HCT116 (cell line): ENCODE measurements at regions not wholly inside any gene's neighbourhood (a gene's known extent, or its start where the extent isn't known, plus 50 kb on each side); places are given as distances from the start of the nearest gene placed in this dataset.

Source experiments
- ATAC-seq: fragments of 200-7000 bp; cut with Tn5 transposase; 2 replicates; pipeline ENCODE4 v1.9.1; 2020; ENCODE audit warnings: mild to moderate bottlenecking, moderate library complexity
- BruUV-seq: library from RNA; stranded (reverse); fragments of 400-500 nt; replicated peaks from 2 replicates; lab custom pipeline; 2021; lab: Mats Ljungman, UMichigan
- CTCF ChIA-PET: fragments of 300-600 bp; sonication (Branson Sonifier 250); formaldehyde crosslinking; loops from one replicate; lab custom pipeline; 2021; ENCODE audit warnings: antibody characterized with exemption; lab: Charles Lee
- POLR2A ChIA-PET: fragments of 300-600, 350-600 bp; sonication (Branson Sonifier 250); formaldehyde crosslinking; loops from one replicate; lab custom pipeline; 2021; ENCODE audit warnings: antibody characterized with exemption; lab: Charles Lee
- RAD21 ChIA-PET, 2 experiments: fragments of 300-600 bp; sonication (Branson Sonifier 250); formaldehyde crosslinking; loops; one replicate each; lab custom pipeline; 2023; ENCODE audit warnings: low total read pairs in 2 of 2; ENCODE audit not compliant: uncharacterized antibody in 2 of 2, unreplicated experiment in 2 of 2, low non-redundant PET in 1 of 2; lab: Charles Lee
- DNase-seq: peaks from one replicate; pipeline ENCODE4 v3.0.0-alpha.2; 2010; ENCODE audit warnings: low read depth, low spot score
- H2AFZ ChIP-seq: fragments of 200-600 bp; shearing (Covaris generic), sonication (generic); 2 replicates; pipeline ENCODE4 v1.6.1; 2017; ENCODE audit warnings: low read depth, mixed run types, mixed read lengths, antibody characterized with exemption, low read length; ENCODE audit not compliant: poor library complexity, severe bottlenecking
- H3K27ac ChIP-seq: 2 replicates; pipeline ENCODE4 v1.5.1; 2012; ENCODE audit warnings: low read depth, low read length
- H3K27me3 ChIP-seq: fragments of 200-600 bp; sonication (generic); 2 replicates; pipeline ENCODE4 v1.6.1; 2016; ENCODE audit warnings: mixed run types, low read length, mixed read lengths; ENCODE audit not compliant: insufficient read depth
- H3K36me3 ChIP-seq, 2 experiments: fragments of 200-500 bp in 1 of 2; fragments of 200-600 bp in 1 of 2; sonication (Bioruptor generic) in 1 of 2; sonication (generic) in 1 of 2; 2 replicates each; pipeline versions ENCODE4 v1.5.1 to v1.6.1; 2014 to 2016; ENCODE audit warnings: low read length in 2 of 2, inconsistent platforms in 1 of 2, mixed read lengths in 1 of 2, mixed run types in 1 of 2; ENCODE audit not compliant: insufficient read depth in 2 of 2, control insufficient read depth in 1 of 2
- H3K4me1 ChIP-seq, 2 experiments: fragments of 200-600 bp in 1 of 2; sonication (generic) in 1 of 2; 2 replicates each; pipeline versions ENCODE4 v1.5.1 to v1.6.1; 2012 to 2017; ENCODE audit warnings: low read length in 2 of 2, inconsistent platforms in 1 of 2, mild to moderate bottlenecking in 1 of 2, mixed read lengths in 1 of 2, mixed run types in 1 of 2, moderate library complexity in 1 of 2; ENCODE audit not compliant: insufficient read depth in 2 of 2, control insufficient read depth in 1 of 2
- H3K4me2 ChIP-seq: fragments of 200-600 bp; sonication (generic); 2 replicates; pipeline ENCODE4 v1.6.1; 2017; ENCODE audit warnings: mixed run types, low read length, mixed read lengths
- H3K4me3 ChIP-seq, 2 experiments: fragments of 200-600 bp in 1 of 2; sonication (generic) in 1 of 2; replicated peaks in 1 of 2; 2 replicates each; pipeline ENCODE4 v1.5.1; 2011 to 2016; ENCODE audit warnings: low read length in 2 of 2, control low read depth in 1 of 2, low read depth in 1 of 2, mild to moderate bottlenecking in 1 of 2, mixed read lengths in 1 of 2, mixed run types in 1 of 2
- H3K79me2 ChIP-seq: fragments of 200-600 bp; sonication (generic); 2 replicates; pipeline ENCODE4 v1.6.1; 2017; ENCODE audit warnings: mild to moderate bottlenecking, mixed run types, low read length, moderate library complexity, mixed read lengths; ENCODE audit not compliant: insufficient read depth
- H3K9ac ChIP-seq: fragments of 200-600 bp; sonication (generic); 2 replicates; pipeline ENCODE4 v1.6.1; 2016; ENCODE audit warnings: low read length, mixed read lengths
- H3K9me2 ChIP-seq: fragments of 200-600 bp; sonication (generic), shearing (Covaris generic); 2 replicates; pipeline ENCODE4 v1.6.1; 2017; ENCODE audit warnings: mixed run types, mild to moderate bottlenecking, moderate library complexity; ENCODE audit not compliant: insufficient read depth
- H3K9me3 ChIP-seq, 2 experiments: fragments of 200-500 bp in 1 of 2; fragments of 200-600 bp in 1 of 2; sonication (Bioruptor generic) in 1 of 2; sonication (generic) in 1 of 2; 2 replicates each; pipeline ENCODE4 v1.6.1; 2014 to 2017; ENCODE audit warnings: low read length in 2 of 2, mixed read lengths in 2 of 2, inconsistent platforms in 1 of 2, low read depth in 1 of 2, mild to moderate bottlenecking in 1 of 2, mixed run types in 1 of 2, moderate library complexity in 1 of 2; ENCODE audit not compliant: control insufficient read depth in 1 of 2, insufficient read depth in 1 of 2
- H4K20me1 ChIP-seq: fragments of 200-600 bp; sonication (generic), shearing (Covaris generic); 2 replicates; pipeline ENCODE4 v1.6.1; 2017; ENCODE audit warnings: mixed run types, mild to moderate bottlenecking, moderate library complexity; ENCODE audit not compliant: insufficient read depth
- ATF3 ChIP-seq: IDR thresholded peaks from 2 replicates; pipeline ENCODE4 v1.6.1; 2012
- CBX3 ChIP-seq: IDR thresholded peaks from 2 replicates; pipeline ENCODE4 v1.6.1; 2012; ENCODE audit warnings: low read depth
- CEBPB ChIP-seq: IDR thresholded peaks from 2 replicates; pipeline ENCODE4 v1.6.1; 2012; ENCODE audit warnings: low read depth
- CTCF ChIP-seq, 3 experiments: fragments of 200-600 bp in 1 of 3; sonication (generic) in 1 of 3; IDR thresholded peaks in 2 of 3; conservative IDR thresholded peaks in 1 of 3; 2 replicates each; pipeline ENCODE4 v1.5.1; 2012 to 2017; ENCODE audit warnings: low read depth in 2 of 3, low read length in 2 of 3, antibody characterized with exemption in 1 of 3, borderline replicate concordance in 1 of 3, control low read depth in 1 of 3, mild to moderate bottlenecking in 1 of 3, mixed read lengths in 1 of 3, mixed run types in 1 of 3, moderate library complexity in 1 of 3; ENCODE audit not compliant: insufficient read depth in 1 of 3
- EGR1 ChIP-seq: IDR thresholded peaks from 2 replicates; pipeline ENCODE4 v1.6.1; 2012; ENCODE audit warnings: low read depth
- EZH2 ChIP-seq: fragments of 200-600 bp; sonication (generic); IDR thresholded peaks from 2 replicates; pipeline ENCODE4 v1.6.1; 2017; ENCODE audit warnings: antibody characterized with exemption, mixed run types
- EZH2phosphoT487 ChIP-seq: fragments of 200-600 bp; IDR thresholded peaks from 2 replicates; pipeline ENCODE4 v1.6.1; 2018; ENCODE audit warnings: antibody characterized with exemption, borderline replicate concordance
- FOSL1 ChIP-seq: IDR thresholded peaks from 2 replicates; pipeline ENCODE4 v1.6.1; 2012; ENCODE audit warnings: low read depth
- MAX ChIP-seq: IDR thresholded peaks from 2 replicates; pipeline ENCODE4 v1.6.1; 2012
- REST ChIP-seq: IDR thresholded peaks from 2 replicates; pipeline ENCODE4 v1.6.1; 2012; ENCODE audit warnings: low read depth
- SIN3A ChIP-seq: IDR thresholded peaks from 2 replicates; pipeline ENCODE4 v1.6.1; 2012; ENCODE audit warnings: low read depth
- SP1 ChIP-seq: IDR thresholded peaks from 2 replicates; pipeline ENCODE4 v1.6.1; 2012; ENCODE audit warnings: low read depth
- SRF ChIP-seq: IDR thresholded peaks from 2 replicates; pipeline ENCODE4 v1.6.1; 2012; ENCODE audit warnings: low read depth
- YY1 ChIP-seq: IDR thresholded peaks from 2 replicates; pipeline ENCODE4 v1.6.1; 2011; ENCODE audit warnings: low read length, low read depth, moderate library complexity, mild to moderate bottlenecking; ENCODE audit not compliant: insufficient replicate concordance; ENCODE audit errors: extremely low read depth
- ZFX ChIP-seq: fragments of 450-650 bp; IDR thresholded peaks from 2 replicates; pipeline ENCODE4 v1.6.1; 2017
- intact Hi-C: fragments of 100-400 bp; cut with micrococcal nuclease; formaldehyde crosslinking; loops from 2 replicates; pipeline ENCODE4 v1.10.0; 2022

- TF ChIP-seq REST (no peak), EZH2phosphoT487 (no peak), SP1 (no peak), SIN3A (no peak), MAX (no peak), EGR1 (no peak), YY1 (no peak)
Measured at GRCh38 chr5:117741655-117742206, 1167.1 kb upstream of the SEMA6A start (continued).

- Histone ChIP-seq H3K4me1 (no peaks in the 10 kb centered on the region), H3K36me3 (no peaks in the 10 kb centered on the region), H3K79me2 (no peaks in the 10 kb centered on the region), H2AFZ (no peak overlapping the region), H3K27ac (no peak overlapping the region), H3K27me3 (no peaks in the 10 kb centered on the region), H3K9me3 (no peaks in the 10 kb centered on the region), H3K9ac (no peak overlapping the region), H3K4me2 (no peak overlapping the region), H4K20me1 (no peaks in the 10 kb centered on the region), H3K4me3 (no peak overlapping the region), H3K9me2 (no peaks in the 10 kb centered on the region)
- TF ChIP-seq CEBPB (no peak), ATF3 (no peak), EZH2 (no peak), CBX3 (no peak), CTCF (IDR thresholded peaks at IDR 0.05 in 2 of 3, conservative IDR thresholded peaks at IDR 0.05 in 1 of 3; ENCODE audit: borderline replicate concordance in 1 of 3, insufficient read depth in 1 of 3, low read depth in 2 of 3, low read length in 2 of 3) (no peak), SIN3A (no peak), SRF (no peak), ZFX (no peak), YY1 (no peak), MAX (no peak), REST (no peak), EGR1 (no peak), FOSL1 (no peak)
- no peak for ATAC-seq
- DNase-seq = no peak
- ChIA-PET POLR2A (no interaction called here), CTCF (interaction anchor here (1.6 kb wide), 1 partner anchor 9 kb away, joined by 3 read pairs; no protein-coding TSS in a partner anchor), RAD21 (no interaction called here)
- intact Hi-C loops = no loop called here
- BruUV-seq = no TSS peak
Measured at GRCh38 chr5:117740268-117740667, 1165.6 kb upstream of the SEMA6A start.
